Gastrocnemius medialis (tissue), 4 donors: ENCODE measurements at regions not wholly inside any gene's neighbourhood (a gene's known extent, or its start where the extent isn't known, plus 50 kb on each side); places are given as distances from the start of the nearest gene placed in this dataset.

Experiments used
- POLR2A ChIP-seq, 2 donors: fragments of 450-650 bp; IDR thresholded peaks; one replicate each; pipeline ENCODE4 v1.6.1; 2017; ENCODE audit warnings: antibody characterized with exemption in 2 of 2, mild to moderate bottlenecking in 2 of 2, moderate library complexity in 2 of 2
- TF ChIP-seq, protein P1 (sequence below), 5 experiments: fragments of 450-650 bp in 3 of 5; fragments of 200-600 bp in 2 of 5; sonication (generic) in 2 of 5; IDR thresholded peaks in 4 of 5; conservative IDR thresholded peaks in 1 of 5; 1 replicate in 4 of 5; 2 replicates in 1 of 5; pipeline ENCODE4 v1.5.1; 2016 to 2019; ENCODE audit warnings: antibody characterized with exemption in 5 of 5, mild to moderate bottlenecking in 3 of 5, moderate library complexity in 3 of 5

DNA sequence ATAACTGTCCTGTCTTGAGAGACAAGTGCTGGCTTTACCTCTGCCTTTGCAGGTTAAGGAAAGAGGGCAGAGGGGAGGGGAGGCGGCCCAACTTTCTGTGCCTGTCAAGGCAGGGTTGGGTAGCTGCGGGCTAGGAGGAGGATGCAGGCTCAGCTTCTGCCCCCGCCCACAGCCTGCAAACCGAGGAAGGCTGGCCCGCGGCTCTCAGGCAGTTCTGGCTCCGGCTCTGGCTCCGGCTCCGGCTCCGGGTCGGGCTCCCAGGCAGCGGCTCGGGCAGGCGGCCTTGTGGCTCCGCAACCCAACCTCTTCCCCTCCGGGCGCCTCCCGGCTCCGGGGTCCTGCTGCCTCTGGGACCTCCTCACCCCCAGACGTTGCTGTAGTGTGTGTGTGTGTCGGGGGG lies 92.9 kb downstream of the TMEM30B start:
- TF ChIP-seq, protein P1, sequence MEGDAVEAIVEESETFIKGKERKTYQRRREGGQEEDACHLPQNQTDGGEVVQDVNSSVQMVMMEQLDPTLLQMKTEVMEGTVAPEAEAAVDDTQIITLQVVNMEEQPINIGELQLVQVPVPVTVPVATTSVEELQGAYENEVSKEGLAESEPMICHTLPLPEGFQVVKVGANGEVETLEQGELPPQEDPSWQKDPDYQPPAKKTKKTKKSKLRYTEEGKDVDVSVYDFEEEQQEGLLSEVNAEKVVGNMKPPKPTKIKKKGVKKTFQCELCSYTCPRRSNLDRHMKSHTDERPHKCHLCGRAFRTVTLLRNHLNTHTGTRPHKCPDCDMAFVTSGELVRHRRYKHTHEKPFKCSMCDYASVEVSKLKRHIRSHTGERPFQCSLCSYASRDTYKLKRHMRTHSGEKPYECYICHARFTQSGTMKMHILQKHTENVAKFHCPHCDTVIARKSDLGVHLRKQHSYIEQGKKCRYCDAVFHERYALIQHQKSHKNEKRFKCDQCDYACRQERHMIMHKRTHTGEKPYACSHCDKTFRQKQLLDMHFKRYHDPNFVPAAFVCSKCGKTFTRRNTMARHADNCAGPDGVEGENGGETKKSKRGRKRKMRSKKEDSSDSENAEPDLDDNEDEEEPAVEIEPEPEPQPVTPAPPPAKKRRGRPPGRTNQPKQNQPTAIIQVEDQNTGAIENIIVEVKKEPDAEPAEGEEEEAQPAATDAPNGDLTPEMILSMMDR (IDR thresholded peaks at IDR 0.05 in 4 of 5, conservative IDR thresholded peaks at IDR 0.05 in 1 of 5): no peak
- TF ChIP-seq POLR2A (IDR thresholded peaks at IDR 0.05): no peak
